Motor neuron (in vitro differentiated cells): ENCODE measurements at regions not wholly inside any gene's neighbourhood (a gene's known extent, or its start where the extent isn't known, plus 50 kb on each side); places are given as distances from the start of the nearest gene placed in this dataset.

Experiments
- ATAC-seq, 8 experiments: fragments of 200-7000 bp; cut with Tn5 transposase; replicated peaks in 6 of 8; 2 replicates each; pipeline ENCODE4 v1.8.0; 2021; ENCODE audit warnings: mild to moderate bottlenecking in 8 of 8, moderate library complexity in 8 of 8
- H3K27ac ChIP-seq, 2 donors: fragments of 250-450 bp; sonication (Bioruptor Pico); 2 replicates each; pipeline ENCODE4 v1.9.0; 2021; ENCODE audit warnings: antibody characterized with exemption in 2 of 2, mild to moderate bottlenecking in 2 of 2, moderate library complexity in 1 of 2
- H3K4me1 ChIP-seq, 2 donors: fragments of 250-450 bp; sonication (Bioruptor Pico); replicated peaks in 1 of 2; 2 replicates each; pipeline ENCODE4 v1.6.1; 2021; ENCODE audit warnings: antibody characterized with exemption in 2 of 2, mild to moderate bottlenecking in 2 of 2, moderate library complexity in 1 of 2
- H3K4me3 ChIP-seq, 5 donors: fragments of 250-450 bp; sonication (Bioruptor Pico); 2 replicates each; pipeline ENCODE4 v1.9.0; 2021; ENCODE audit warnings: antibody characterized with exemption in 5 of 5, mild to moderate bottlenecking in 5 of 5, moderate library complexity in 4 of 5
- WGBS, 10 experiments: fragments of 450-650 bp; shearing (Covaris generic); methylation state at CpG; one replicate each; pipeline ENCODE4 v1.0.0; 2022; 5-methylcytosine and 5-hydroxymethylcytosine counted together
- in situ Hi-C, 9 experiments: fragments of 400-800 bp; cut with MboI; loops; one replicate each; pipeline ENCODE4 v1.15.0; 2021; ENCODE audit warnings: low sequenced_read_pairs in 9 of 9, low pct_unique_long_range_greater_than_20kb in 2 of 9; ENCODE audit not compliant: unreplicated experiment in 9 of 9

DNA sequence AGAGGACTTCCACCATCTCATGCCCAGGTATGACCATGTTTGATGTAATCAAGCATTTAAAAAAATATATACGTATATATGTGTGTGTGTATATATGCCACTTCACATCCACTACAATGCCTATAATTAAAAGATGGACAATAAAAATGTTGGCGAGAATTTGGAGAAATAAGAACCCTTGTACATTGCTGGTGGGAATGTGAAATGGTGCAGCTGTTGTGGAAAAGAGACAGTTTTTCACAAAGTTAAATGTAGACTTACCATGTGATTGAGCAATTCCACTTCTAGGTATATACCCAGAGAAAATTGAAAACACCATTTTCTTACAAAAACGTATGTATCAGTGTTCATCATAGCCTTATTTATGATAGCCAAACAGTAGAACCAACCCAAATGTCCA lies 229.2 kb upstream of the WWC1 start:
- Histone ChIP-seq H3K4me1 (no peaks in the 10 kb centered on the region), H3K4me3 (no peak overlapping the region), H3K27ac (no peak overlapping the region)
- WGBS, 10 experiments = 47 to 100% (median 91%) methylated on average over 1 to 3 of the region's 3 CpGs; no CpG with 5 or more reads in 2 of the 10 experiments
- in situ Hi-C loops = no loop called here
- ATAC-seq = no peak

DNA sequence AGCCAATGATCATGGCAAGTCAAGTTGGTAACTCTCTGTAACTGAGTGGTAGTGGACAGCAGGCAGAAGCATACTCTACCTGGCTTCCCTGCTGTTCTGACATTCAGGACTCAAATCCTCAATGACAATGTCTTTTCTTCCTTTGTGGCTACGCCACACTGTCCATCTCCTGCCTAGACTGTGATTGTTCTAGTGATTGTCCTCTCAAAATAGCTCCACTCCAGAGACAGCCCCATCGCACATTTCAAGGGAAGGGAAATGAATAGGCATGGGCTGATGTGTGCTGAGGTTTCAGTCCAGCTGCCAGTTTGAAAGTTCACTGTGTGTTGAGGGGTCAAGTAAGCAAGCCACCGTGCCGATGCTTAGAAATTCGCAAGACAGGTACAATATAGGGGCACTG lies 227.0 kb upstream of the WWC1 start:
- WGBS, 10 experiments = 59 to 93% (median 89%) methylated on average over 3 to 5 of the region's 5 CpGs; no CpG with 5 or more reads in 4 of the 10 experiments
- Histone ChIP-seq H3K27ac (no peak overlapping the region), H3K4me3 (no peak overlapping the region), H3K4me1 (no peaks in the 10 kb centered on the region)
- in situ Hi-C loops = no loop called here
- ATAC-seq = no peak

DNA sequence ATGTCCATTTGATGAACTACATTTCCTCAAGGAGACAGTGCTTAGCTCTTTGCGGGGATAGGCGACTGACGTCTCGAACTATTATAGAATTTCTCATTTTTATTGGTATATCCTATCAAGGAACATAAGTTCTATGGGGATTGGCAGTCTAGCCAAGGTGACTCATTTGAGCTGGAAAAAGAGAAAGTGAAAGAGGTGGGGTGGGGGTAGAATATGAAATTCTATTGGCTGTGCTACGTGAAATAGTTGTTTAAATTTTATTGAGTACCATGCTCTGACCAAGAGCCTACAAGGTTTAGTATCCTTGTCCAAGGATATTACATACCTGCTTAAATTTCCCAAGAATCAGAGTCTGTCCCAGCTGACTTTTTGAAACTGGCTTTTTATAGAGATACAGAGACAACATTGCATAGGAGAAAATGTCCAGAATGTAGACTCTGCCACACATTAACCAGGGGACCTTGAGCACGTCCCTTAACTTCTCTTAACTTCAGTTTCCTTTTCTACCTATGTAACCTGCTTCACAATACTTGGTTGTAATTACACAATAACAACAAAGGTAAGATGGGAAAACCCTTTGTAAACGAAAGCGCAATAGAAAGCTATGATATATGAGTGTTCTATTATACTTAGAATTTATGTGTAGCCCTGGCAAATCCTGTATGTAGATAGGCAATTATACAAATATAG lies 226.4 kb upstream of the WWC1 start:
- in situ Hi-C loops = no loop called here
- Histone ChIP-seq H3K4me3 (no peak overlapping the region), H3K4me1 (no peaks in the 10 kb centered on the region), H3K27ac (no peak overlapping the region)
- WGBS, 10 experiments = 71 to 98% (median 89%) methylated on average over 2 to 8 of the region's 8 CpGs
- ATAC-seq = no peak

DNA sequence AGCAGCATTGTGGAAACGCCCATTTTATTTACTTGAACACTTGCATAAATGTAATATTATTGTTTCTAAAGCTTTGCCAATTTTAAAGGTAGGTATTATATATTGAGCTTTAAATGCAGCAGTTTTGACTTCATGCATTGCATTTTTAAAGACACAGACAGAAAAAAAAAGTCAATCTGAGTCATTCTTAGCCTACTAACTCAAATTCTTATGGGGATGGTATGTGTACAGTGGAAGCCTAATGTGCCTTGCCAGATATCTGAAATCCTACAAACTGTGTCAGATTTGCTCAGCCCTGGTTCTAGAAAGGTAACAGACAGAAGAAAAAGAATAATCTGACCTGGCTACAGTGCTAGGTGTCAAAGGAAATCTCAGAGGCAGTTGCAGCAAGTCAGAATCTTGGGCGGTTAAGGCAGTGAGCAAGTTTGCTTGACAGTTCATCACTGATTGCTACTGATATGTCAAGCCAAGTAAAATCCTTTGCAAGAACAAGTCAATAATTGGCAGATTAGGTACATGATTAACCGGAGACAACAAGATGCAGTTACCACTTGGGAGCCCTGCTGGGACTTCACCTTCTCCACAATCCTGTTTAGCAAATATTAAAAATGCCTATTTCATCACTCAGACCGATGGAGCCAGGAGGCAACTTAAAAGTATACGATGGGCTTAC lies 224.8 kb upstream of the WWC1 start:
- WGBS, 10 experiments = 51 to 100% (median 69%) methylated on average over 1 to 5 of the region's 5 CpGs
- ATAC-seq = no peak
- Histone ChIP-seq H3K4me3 (no peak overlapping the region), H3K27ac (no peak overlapping the region), H3K4me1 (no peaks in the 10 kb centered on the region)
- in situ Hi-C loops = no loop called here

DNA sequence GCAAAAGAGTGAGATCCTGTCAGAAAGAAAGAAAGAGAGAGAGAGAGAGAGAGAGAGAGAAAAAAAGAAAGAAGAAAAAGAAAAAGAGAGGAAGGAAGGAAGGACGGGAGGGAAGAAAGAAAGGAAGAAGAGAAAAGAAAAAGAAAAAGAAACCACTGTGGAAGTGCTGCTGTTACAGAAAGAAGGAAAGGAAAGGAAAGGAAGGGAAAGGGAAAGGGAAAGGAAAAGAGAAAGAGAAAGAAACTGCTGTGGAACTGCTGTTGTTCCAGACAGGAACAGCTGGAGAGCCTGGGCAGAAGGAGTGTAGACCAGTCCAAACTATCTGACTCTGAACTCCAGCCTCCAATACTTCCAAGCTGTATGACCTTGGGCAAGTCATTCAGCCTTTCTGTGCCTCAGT lies 220.7 kb upstream of the WWC1 start:
- Histone ChIP-seq H3K4me3 (no peak overlapping the region), H3K4me1 (peaks cover 13 to 15% of the 10 kb centered on the region in 2 donors), H3K27ac (no peak overlapping the region)
- WGBS, 10 experiments = 0 to 100% (median 81%) methylated on average over 1 of the region's 1 CpG
- in situ Hi-C loops = no loop called here
- no peak for ATAC-seq

DNA sequence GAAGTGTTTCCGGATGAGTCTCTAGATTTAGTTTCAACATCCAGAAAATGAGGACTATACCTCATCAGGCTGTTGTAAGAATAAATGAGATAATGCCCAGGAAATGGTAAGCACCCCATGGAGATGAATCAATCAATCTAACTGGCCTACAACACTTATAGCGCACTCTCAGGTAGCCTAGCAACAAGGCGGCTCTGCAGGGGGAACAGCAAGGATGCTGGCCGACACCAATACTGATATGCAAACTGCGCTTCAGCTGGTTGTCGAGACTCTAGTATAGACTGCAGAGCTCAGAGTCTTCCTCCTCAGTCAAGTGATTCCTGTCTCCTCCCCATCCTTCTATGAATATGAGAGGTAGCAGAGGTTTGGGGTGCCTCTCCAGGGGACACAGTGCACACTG lies 218.8 kb upstream of the WWC1 start:
- Histone ChIP-seq H3K4me1 (peaks cover 13 to 15% of the 10 kb centered on the region in 2 donors), H3K4me3 (no peak overlapping the region), H3K27ac (no peak overlapping the region)
- ATAC-seq = peak in 5 of 8 experiments; percentile 60 to 89 (median 83)
- in situ Hi-C loops = no loop called here
- WGBS, 10 experiments = 40 to 100% (median 87%) methylated on average over 1 to 5 of the region's 6 CpGs; no CpG with 5 or more reads in 3 of the 10 experiments

DNA sequence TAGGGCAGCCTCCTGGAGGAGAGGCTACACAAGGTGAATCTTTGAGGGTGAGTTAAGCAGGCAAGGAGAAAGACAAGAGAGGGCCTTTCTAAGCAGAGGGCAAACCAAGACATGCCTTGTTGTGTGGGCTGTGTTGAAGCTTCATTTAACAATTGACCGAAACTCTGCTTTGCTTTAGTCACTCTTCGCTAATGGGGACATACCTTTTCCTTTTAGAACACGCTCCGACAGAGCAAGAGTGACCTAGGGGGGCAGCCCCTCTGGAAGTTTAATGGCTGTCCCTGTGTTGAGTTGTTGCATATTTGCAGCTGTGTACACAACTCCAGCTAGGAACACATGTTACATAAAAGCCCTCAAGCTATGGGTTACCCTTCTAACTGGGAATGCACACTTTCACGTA lies 218.1 kb upstream of the WWC1 start:
- Histone ChIP-seq H3K27ac (no peak overlapping the region), H3K4me3 (no peak overlapping the region), H3K4me1 (peaks cover 13 to 15% of the 10 kb centered on the region in 2 donors)
- 80 to 100% (median 90%) methylated on average over 1 to 5 of the region's 5 CpGs; no CpG with 5 or more reads in 3 of the 10 experiments for WGBS, 10 experiments
- peak in 1 of 8 experiments; percentile 79 for ATAC-seq
- in situ Hi-C loops = no loop called here

DNA sequence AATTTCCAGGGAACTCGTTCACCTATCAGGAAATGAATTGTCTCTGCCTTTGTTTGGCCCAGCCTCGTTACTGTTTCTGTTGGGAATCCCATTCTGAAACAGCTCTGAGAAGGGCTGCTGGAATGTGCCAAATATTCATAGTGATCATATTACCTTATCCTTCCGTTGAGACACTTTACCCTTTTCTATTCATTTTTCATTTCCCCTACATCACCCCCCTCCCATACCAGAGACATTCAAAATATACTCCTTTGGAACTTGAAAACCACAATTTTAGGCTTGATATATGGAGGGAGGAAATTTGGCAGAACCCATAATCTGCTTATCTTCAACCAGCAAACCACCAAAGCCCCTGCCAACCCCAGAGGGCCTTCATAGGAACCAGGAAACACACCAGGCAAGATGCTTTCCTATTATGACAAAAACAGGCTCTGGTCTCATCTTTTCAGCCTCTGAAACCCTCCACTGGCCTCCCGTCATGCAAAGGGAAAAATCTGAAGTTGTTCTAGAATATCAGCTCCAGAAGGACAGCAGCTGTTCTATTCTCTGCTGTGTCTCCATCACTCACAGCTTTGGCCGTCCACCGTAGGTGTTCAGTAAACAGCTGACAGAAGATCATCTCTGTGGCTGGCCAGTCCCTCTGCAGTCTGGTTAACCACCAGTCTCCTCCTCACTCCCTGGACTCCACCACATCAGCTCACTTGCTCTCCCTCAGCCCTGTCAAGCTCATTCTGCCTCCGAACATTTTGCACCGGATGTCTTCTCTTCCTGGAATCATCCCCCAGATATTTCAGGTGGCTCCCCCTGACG lies 217.2 kb upstream of the WWC1 start:
- Histone ChIP-seq H3K4me3 (no peak overlapping the region), H3K27ac (no peak overlapping the region), H3K4me1 (peaks cover 13 to 15% of the 10 kb centered on the region in 2 donors)
- no peak for ATAC-seq
- 20 to 100% (median 70%) methylated on average over 1 to 8 of the region's 9 CpGs for WGBS, 10 experiments
- in situ Hi-C loops = no loop called here

DNA sequence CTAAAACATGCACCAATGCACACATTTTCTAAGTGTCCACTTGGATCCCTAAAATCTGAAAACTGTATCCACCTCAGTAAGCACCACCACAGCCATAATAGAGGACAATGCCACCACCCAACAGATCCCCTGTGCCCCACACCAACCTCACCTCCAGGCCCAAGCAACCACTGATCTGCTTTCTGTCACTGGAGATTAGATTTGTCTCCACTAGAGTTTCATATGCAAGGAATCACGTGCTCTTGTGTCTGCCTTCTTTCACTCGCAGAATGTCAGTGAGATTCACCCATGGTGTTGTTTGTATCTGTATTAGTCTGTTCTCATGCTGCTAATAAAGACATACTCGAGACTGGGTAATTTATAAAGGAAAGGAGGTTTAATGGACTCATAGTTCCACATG lies 216.1 kb upstream of the WWC1 start:
- Histone ChIP-seq H3K27ac (no peak overlapping the region), H3K4me3 (no peak overlapping the region), H3K4me1 (peaks cover 13 to 15% of the 10 kb centered on the region in 2 donors)
- ATAC-seq = no peak
- 0 to 100% (median 78%) methylated on average over 1 to 3 of the region's 3 CpGs; no CpG with 5 or more reads in 1 of the 10 experiments for WGBS, 10 experiments
- in situ Hi-C loops = no loop called here

DNA sequence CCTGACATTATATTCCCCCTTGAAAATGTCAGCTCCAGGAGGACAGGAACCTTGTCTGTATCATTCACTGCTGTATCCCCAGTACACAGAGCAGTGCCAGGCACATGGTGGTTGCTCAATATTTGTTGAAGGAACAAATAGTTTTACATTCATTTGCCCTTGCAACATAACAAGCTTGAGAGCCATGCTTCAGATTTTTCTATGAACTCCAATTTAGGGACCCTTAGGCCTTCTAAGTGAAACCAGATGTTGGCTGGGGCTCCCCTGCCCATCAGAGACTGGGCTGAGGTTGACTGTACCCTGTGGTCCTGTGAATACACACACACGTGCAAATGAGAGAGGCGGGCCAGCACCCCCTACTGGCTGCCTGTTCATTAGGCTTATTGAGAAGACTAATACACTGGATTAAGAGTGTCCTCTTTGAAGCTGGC lies 214.9 kb upstream of the WWC1 start:
- H3K4me3 ChIP-seq = no peak overlapping the region
- in situ Hi-C loops = no loop called here
- no peak overlapping the region for H3K27ac ChIP-seq
- peak in 4 of 8 experiments; percentile 31 to 89 (median 63) for ATAC-seq
- peaks cover 13 to 15% of the 10 kb centered on the region in 2 donors for H3K4me1 ChIP-seq
- WGBS, 10 experiments = 10 to 71% (median 62%) methylated on average over 1 to 2 of the region's 2 CpGs; no CpG with 5 or more reads in 7 of the 10 experiments

DNA sequence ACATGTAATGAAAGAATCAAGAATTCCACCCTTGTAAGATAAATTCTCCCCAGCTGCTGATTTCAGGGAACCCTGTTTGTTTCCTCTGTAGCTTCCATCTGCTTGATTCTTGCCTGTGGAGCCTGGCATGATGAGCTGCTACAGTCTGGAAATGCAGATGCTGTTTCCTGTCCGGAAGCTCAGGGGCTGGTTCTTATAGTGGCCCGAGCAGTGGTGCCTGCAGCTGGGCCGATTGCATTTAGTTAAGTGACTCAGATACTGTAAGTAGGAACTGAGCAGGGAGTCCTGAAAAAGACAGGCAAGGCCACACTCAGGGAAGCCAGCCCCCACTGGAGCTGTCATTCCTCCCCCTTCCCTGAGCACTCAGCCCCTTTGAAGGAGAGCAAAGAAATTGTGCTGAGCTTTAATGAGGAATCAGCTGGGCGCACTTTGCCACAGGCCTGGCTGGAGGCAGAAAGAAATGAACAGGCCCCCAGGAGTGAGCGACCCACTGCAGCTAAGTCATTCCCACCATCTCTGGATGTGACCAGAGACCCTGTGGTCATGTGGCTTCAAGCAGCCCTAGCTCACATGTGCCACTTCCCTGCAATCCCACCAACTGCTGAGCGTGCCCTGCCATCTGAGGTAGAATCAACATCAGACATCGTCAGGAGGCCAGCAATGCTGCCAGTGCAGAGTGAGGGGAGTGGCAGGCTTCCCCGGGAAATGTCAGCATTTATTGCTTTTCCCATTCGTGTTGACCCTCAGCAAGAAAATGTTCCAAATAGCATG lies 206.0 kb upstream of the WWC1 start:
- Histone ChIP-seq H3K27ac (no peak overlapping the region), H3K4me3 (no peak overlapping the region), H3K4me1 (peaks cover 15 to 19% of the 10 kb centered on the region in 2 donors)
- in situ Hi-C loops = no loop called here
- WGBS, 10 experiments = 0 to 80% (median 58%) methylated on average over 1 to 7 of the region's 9 CpGs; no CpG with 5 or more reads in 1 of the 10 experiments
- ATAC-seq = peak in 7 of 8 experiments; percentile 62 to 92 (median 73)

DNA sequence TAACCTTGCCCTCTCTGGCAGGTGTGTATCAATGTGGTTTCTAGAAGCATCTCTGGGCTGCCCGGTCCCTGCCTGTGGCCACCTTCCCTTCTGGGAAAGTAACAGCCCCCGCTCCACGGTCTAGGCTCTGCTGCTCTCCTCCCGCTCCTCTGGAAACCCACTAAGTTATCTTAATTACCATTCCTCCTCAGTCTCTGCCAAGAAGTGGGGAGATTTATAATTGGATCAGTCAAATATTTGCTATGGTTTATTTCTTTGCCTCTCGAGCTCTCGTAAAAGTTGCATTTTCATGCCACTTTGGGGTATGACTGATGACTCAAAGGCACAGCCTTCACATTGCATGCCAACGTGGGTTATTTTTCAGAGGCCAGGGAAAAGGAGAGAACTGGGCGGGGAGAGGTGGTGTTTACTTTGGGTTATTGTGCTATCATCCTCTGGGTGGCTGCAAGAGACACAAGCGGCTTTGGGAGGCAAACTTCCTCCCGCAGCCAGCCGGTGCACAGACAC lies 205.3 kb upstream of the WWC1 start:
- WGBS, 10 experiments = 20 to 67% (median 48%) methylated on average over 1 to 8 of the region's 11 CpGs; no CpG with 5 or more reads in 4 of the 10 experiments
- in situ Hi-C loops = no loop called here
- H3K27ac ChIP-seq = no peak overlapping the region
- ATAC-seq = peak; percentile 50 to 97 (median 60)
- peaks cover 15 to 19% of the 10 kb centered on the region in 2 donors for H3K4me1 ChIP-seq
- no peak overlapping the region for H3K4me3 ChIP-seq
